Neural cell (in vitro differentiated cells): ENCODE measurements at regions not wholly inside any gene's neighbourhood (a gene's known extent, or its start where the extent isn't known, plus 50 kb on each side); places are given as distances from the start of the nearest gene placed in this dataset.

Experiments
- H2AFZ ChIP-seq: fragments of 200-600, 300-800 bp; sonication (generic), shearing (Covaris generic); 2 replicates; pipeline ENCODE4 v1.6.0; 2014; ENCODE audit warnings: low read depth, mild to moderate bottlenecking, antibody characterized with exemption, low read length, moderate library complexity
- H3F3A ChIP-seq: fragments of 200-600 bp; shearing (Covaris generic); 2 replicates; pipeline ENCODE4 v1.6.1; 2016; ENCODE audit warnings: mild to moderate bottlenecking, moderate library complexity, mixed read lengths, antibody characterized with exemption, low read length; ENCODE audit not compliant: insufficient read depth, poor library complexity, severe bottlenecking
- H3K27ac ChIP-seq: fragments of 200-600, 300-800 bp; sonication (generic), shearing (Covaris generic); 2 replicates; pipeline ENCODE4 v1.5.1; 2014; ENCODE audit warnings: mild to moderate bottlenecking, low read length, moderate library complexity
- H3K27me3 ChIP-seq: fragments of 300-800, 200-600 bp; sonication (generic), shearing (Covaris generic); 2 replicates; pipeline ENCODE4 v1.6.0; 2014; ENCODE audit warnings: mild to moderate bottlenecking, low read depth, low read length, moderate library complexity; ENCODE audit not compliant: insufficient read depth
- H3K36me3 ChIP-seq: fragments of 300-800, 200-600 bp; sonication (generic), shearing (Covaris generic); 2 replicates; pipeline ENCODE4 v1.5.1; 2014; ENCODE audit warnings: mild to moderate bottlenecking, antibody characterized with exemption, low read length, moderate library complexity; ENCODE audit not compliant: insufficient read depth
- H3K4me2 ChIP-seq: fragments of 300-800, 200-600 bp; sonication (generic), shearing (Covaris generic); 2 replicates; pipeline ENCODE4 v1.6.0; 2014; ENCODE audit warnings: mild to moderate bottlenecking, low read length
- H3K4me3 ChIP-seq: fragments of 300-800, 200-600 bp; sonication (generic), shearing (Covaris generic); 2 replicates; pipeline ENCODE4 v1.5.1; 2014; ENCODE audit warnings: mild to moderate bottlenecking, low read length, moderate library complexity
- H3K79me2 ChIP-seq: fragments of 200-600 bp; shearing (Covaris generic); replicated peaks from 2 replicates; pipeline ENCODE4 v1.6.0; 2014; ENCODE audit warnings: mild to moderate bottlenecking, low read length, moderate library complexity; ENCODE audit not compliant: insufficient read depth
- H3K9ac ChIP-seq: fragments of 300-800, 200-600 bp; sonication (generic), shearing (Covaris generic); 2 replicates; pipeline ENCODE4 v1.6.1; 2016; ENCODE audit warnings: mild to moderate bottlenecking, low read length, mixed read lengths
- H3K9me2 ChIP-seq: fragments of 200-600 bp; shearing (Covaris generic); 2 replicates; pipeline ENCODE4 v1.6.1; 2016; ENCODE audit warnings: mild to moderate bottlenecking, low read length, mixed read lengths; ENCODE audit not compliant: insufficient read depth
- H3K9me3 ChIP-seq: fragments of 200-600, 300-800 bp; sonication (generic), shearing (Covaris generic); 2 replicates; pipeline ENCODE4 v1.6.1; 2016; ENCODE audit warnings: mild to moderate bottlenecking, mixed run types, low read length, moderate library complexity, mixed read lengths
- H4K20me1 ChIP-seq: fragments of 200-600 bp; shearing (Covaris generic); 2 replicates; pipeline ENCODE4 v1.6.1; 2016; ENCODE audit warnings: mild to moderate bottlenecking, mixed run types; ENCODE audit not compliant: insufficient read depth
- EP300 ChIP-seq: fragments of 450-650 bp; conservative IDR thresholded peaks from 2 replicates; pipeline ENCODE4 v1.6.1; 2014; ENCODE audit warnings: antibody characterized with exemption, mild to moderate bottlenecking, moderate library complexity; ENCODE audit not compliant: poor library complexity, severe bottlenecking
- EZH2 ChIP-seq: fragments of 200-600, 300-800 bp; shearing (Covaris generic), sonication (generic); IDR thresholded peaks from 2 replicates; pipeline ENCODE4 v1.6.1; 2014; ENCODE audit warnings: antibody characterized with exemption, low read length, borderline replicate concordance, mild to moderate bottlenecking; ENCODE audit not compliant: insufficient read depth, poor library complexity, severe bottlenecking
- MXI1 ChIP-seq: fragments of 450-650 bp; conservative IDR thresholded peaks from 2 replicates; pipeline ENCODE4 v1.6.1; 2014; ENCODE audit warnings: antibody characterized with exemption, mild to moderate bottlenecking; ENCODE audit not compliant: poor library complexity, severe bottlenecking
- POLR2AphosphoS5 ChIP-seq: IDR thresholded peaks from 2 replicates; pipeline ENCODE4 v1.6.1; 2012
- RAD21 ChIP-seq: fragments of 450-650 bp; conservative IDR thresholded peaks from 2 replicates; pipeline ENCODE4 v1.6.1; 2014; ENCODE audit warnings: antibody characterized with exemption, mild to moderate bottlenecking, moderate library complexity
- SMC3 ChIP-seq: fragments of 450-650 bp; conservative IDR thresholded peaks from 2 replicates; pipeline ENCODE4 v1.6.1; 2014; ENCODE audit warnings: antibody characterized with exemption, mild to moderate bottlenecking, moderate library complexity; ENCODE audit not compliant: poor library complexity
- TAF1 ChIP-seq: IDR thresholded peaks from 2 replicates; pipeline ENCODE4 v1.6.1; 2012; ENCODE audit warnings: low read depth
- TF ChIP-seq, protein P1 (sequence below): fragments of 450-650 bp; IDR thresholded peaks from 2 replicates; pipeline ENCODE4 v1.5.1; 2014; ENCODE audit warnings: antibody characterized with exemption, mild to moderate bottlenecking, moderate library complexity; ENCODE audit not compliant: poor library complexity, severe bottlenecking
- TF ChIP-seq, protein P2 (sequence below): IDR thresholded peaks from 2 replicates; pipeline ENCODE4 v1.6.1; 2012; ENCODE audit warnings: borderline replicate concordance

GRCh38 chr16:17828012-17828411 is 357.3 kb upstream of the XYLT1 start:
- H3K36me3 ChIP-seq = no peaks in the 10 kb centered on the region
- H3K9ac ChIP-seq = no peak overlapping the region
- H3K27ac ChIP-seq = no peak overlapping the region
- no peaks in the 10 kb centered on the region for H3K9me2 ChIP-seq
- H4K20me1 ChIP-seq = no peaks in the 10 kb centered on the region
- no peak overlapping the region for H2AFZ ChIP-seq
- no peaks in the 10 kb centered on the region for H3F3A ChIP-seq
- H3K9me3 ChIP-seq = no peaks in the 10 kb centered on the region
- no peaks in the 10 kb centered on the region for H3K79me2 ChIP-seq
- no peak overlapping the region for H3K4me3 ChIP-seq
- no peak overlapping the region for H3K4me2 ChIP-seq
- TF ChIP-seq, protein P1, sequence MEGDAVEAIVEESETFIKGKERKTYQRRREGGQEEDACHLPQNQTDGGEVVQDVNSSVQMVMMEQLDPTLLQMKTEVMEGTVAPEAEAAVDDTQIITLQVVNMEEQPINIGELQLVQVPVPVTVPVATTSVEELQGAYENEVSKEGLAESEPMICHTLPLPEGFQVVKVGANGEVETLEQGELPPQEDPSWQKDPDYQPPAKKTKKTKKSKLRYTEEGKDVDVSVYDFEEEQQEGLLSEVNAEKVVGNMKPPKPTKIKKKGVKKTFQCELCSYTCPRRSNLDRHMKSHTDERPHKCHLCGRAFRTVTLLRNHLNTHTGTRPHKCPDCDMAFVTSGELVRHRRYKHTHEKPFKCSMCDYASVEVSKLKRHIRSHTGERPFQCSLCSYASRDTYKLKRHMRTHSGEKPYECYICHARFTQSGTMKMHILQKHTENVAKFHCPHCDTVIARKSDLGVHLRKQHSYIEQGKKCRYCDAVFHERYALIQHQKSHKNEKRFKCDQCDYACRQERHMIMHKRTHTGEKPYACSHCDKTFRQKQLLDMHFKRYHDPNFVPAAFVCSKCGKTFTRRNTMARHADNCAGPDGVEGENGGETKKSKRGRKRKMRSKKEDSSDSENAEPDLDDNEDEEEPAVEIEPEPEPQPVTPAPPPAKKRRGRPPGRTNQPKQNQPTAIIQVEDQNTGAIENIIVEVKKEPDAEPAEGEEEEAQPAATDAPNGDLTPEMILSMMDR = no peak
- TF ChIP-seq, protein P2, sequence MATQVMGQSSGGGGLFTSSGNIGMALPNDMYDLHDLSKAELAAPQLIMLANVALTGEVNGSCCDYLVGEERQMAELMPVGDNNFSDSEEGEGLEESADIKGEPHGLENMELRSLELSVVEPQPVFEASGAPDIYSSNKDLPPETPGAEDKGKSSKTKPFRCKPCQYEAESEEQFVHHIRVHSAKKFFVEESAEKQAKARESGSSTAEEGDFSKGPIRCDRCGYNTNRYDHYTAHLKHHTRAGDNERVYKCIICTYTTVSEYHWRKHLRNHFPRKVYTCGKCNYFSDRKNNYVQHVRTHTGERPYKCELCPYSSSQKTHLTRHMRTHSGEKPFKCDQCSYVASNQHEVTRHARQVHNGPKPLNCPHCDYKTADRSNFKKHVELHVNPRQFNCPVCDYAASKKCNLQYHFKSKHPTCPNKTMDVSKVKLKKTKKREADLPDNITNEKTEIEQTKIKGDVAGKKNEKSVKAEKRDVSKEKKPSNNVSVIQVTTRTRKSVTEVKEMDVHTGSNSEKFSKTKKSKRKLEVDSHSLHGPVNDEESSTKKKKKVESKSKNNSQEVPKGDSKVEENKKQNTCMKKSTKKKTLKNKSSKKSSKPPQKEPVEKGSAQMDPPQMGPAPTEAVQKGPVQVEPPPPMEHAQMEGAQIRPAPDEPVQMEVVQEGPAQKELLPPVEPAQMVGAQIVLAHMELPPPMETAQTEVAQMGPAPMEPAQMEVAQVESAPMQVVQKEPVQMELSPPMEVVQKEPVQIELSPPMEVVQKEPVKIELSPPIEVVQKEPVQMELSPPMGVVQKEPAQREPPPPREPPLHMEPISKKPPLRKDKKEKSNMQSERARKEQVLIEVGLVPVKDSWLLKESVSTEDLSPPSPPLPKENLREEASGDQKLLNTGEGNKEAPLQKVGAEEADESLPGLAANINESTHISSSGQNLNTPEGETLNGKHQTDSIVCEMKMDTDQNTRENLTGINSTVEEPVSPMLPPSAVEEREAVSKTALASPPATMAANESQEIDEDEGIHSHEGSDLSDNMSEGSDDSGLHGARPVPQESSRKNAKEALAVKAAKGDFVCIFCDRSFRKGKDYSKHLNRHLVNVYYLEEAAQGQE = no peak
- TF ChIP-seq EZH2 (no peak), EP300 (no peak), SMC3 (no peak), RAD21 (no peak), MXI1 (no peak), TAF1 (no peak), POLR2AphosphoS5 (no peak)
- no peaks in the 10 kb centered on the region for H3K27me3 ChIP-seq

DNA sequence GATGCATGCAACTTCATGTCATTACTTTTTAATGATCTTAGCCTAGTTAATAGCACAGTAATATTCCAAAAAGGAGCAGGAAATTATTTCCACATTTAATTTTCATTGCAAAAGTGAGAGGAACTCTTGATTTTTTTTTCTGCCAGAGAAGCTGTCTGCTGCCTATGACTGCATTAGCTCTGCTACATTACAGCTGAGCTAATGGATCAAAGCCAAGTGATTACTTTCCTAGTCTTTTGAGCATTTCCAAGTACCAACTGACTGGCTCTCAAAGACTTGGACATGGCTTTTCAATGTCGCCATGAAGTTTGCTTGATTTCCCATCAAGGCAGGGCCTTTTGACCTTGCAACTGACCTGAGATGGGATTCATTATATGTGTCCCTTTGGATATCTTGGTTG is 356.6 kb upstream of the XYLT1 start:
- H3K27ac ChIP-seq = no peak overlapping the region

More for the DNA sequence above, 356.6 kb upstream of the XYLT1 start:
- H3K27me3 ChIP-seq = no peaks in the 10 kb centered on the region
- H3K79me2 ChIP-seq = no peaks in the 10 kb centered on the region
- H3K4me2 ChIP-seq = no peak overlapping the region
- H3K9me2 ChIP-seq = no peaks in the 10 kb centered on the region
- no peaks in the 10 kb centered on the region for H3K9me3 ChIP-seq
- H3K9ac ChIP-seq = no peak overlapping the region
- no peaks in the 10 kb centered on the region for H3F3A ChIP-seq
- H4K20me1 ChIP-seq = no peaks in the 10 kb centered on the region
- TF ChIP-seq POLR2AphosphoS5 = no peak
- TF ChIP-seq MXI1 = no peak
- no peak for TF ChIP-seq SMC3
- TF ChIP-seq, protein P1 = no peak
- no peak for TF ChIP-seq EP300
- TF ChIP-seq TAF1 = no peak
- TF ChIP-seq, protein P2 = no peak
- no peak for TF ChIP-seq RAD21
- no peaks in the 10 kb centered on the region for H3K36me3 ChIP-seq
- H3K4me3 ChIP-seq = no peak overlapping the region
- H2AFZ ChIP-seq = no peak overlapping the region
